ENCODE measurements at regions not wholly inside any gene's neighbourhood (a gene's known extent, or its start where the extent isn't known, plus 50 kb on each side); places are given as distances from the start of the nearest gene placed in this dataset.

DNA sequence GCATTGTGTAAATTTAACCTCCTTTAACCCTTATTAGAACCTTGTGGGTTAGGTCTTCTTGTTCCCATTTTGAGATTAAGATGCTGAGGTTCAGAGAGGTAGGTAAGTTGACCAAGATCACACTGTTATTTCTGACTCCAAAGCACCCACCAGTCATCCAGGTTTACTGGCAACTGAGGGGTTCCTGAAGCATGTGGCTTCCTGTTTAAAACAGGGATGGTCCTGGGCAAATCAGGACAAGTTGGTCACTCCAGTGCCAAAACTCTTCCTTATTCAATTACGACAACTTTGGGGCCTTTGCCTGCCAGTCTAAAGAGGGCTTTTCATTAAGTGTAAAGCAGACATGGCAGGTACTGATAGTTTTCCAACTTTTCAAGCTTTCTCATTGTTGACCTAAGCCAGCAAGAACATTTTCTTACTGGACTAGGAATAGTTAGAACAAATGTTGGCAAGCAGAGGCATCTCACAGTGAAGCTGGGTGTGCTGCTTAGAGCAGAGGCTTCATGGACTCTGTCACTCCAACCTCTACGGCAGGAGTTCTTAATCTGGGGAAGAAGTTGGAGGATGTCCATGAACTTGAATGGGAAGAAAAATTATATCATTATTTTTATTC lies 149.4 kb upstream of the ADAMTS9 start:
- ChIA-PET POLR2A (no interaction called here), CTCF (no interaction called here)
- TF ChIP-seq, protein P1, sequence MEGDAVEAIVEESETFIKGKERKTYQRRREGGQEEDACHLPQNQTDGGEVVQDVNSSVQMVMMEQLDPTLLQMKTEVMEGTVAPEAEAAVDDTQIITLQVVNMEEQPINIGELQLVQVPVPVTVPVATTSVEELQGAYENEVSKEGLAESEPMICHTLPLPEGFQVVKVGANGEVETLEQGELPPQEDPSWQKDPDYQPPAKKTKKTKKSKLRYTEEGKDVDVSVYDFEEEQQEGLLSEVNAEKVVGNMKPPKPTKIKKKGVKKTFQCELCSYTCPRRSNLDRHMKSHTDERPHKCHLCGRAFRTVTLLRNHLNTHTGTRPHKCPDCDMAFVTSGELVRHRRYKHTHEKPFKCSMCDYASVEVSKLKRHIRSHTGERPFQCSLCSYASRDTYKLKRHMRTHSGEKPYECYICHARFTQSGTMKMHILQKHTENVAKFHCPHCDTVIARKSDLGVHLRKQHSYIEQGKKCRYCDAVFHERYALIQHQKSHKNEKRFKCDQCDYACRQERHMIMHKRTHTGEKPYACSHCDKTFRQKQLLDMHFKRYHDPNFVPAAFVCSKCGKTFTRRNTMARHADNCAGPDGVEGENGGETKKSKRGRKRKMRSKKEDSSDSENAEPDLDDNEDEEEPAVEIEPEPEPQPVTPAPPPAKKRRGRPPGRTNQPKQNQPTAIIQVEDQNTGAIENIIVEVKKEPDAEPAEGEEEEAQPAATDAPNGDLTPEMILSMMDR (IDR thresholded peaks at IDR 0.05; ENCODE audit: insufficient read depth, low read length, missing control alignments) = no peak

DNA sequence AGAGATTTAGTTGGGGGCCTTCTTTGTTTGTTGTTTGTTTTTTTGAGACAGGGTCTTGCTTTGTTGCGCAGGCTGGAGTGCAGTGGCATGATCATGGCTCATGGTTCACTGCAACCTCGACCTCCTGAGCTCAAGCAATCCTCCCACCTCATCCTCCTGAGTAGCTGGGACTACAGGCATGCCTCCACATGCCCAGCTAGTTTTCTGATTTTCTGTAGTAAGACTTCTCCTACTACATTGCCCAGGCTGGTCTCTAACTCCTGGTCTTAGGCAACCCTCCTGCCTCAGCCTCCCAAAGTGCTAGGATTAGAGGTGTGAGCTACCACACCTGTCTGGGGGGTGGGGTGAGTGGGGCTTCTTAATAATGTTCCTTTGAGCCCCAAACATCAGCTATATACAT lies 148.3 kb upstream of the ADAMTS9 start:
- DNase-seq (ENCODE audit: low read depth, low spot score) = no peak
- TF ChIP-seq, protein P1 (IDR thresholded peaks at IDR 0.05; ENCODE audit: insufficient read depth, low read length, missing control alignments) = no peak
- no peak overlapping the region for H3K4me3 ChIP-seq (ENCODE audit: low read depth, low read length)
- CTCF ChIA-PET = no interaction called here
- POLR2A ChIA-PET = no interaction called here

More for the DNA sequence above, 149.4 kb upstream of the ADAMTS9 start:
- no peak overlapping the region for H3K4me3 ChIP-seq (ENCODE audit: low read depth, low read length)
- DNase-seq (ENCODE audit: low read depth, low spot score) = no peak

DNA sequence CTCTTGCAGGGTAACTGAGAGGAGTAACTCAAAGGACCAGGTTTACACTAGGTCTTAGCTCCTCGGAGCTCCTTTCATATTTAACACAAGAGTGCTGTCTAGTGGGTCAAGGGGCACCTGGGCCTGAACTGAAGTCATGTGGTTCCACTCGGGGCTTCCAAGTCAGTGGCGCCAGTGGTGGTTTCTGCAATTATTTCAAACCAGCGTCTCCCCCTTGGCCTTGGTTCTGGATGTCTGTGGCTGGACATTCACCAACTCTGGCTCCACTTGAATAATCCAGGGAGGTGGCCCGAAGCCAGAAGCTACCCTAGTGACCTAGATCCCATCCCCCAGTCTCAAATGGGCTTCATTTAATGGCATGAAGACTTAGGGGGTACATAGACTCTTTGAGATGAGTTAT lies 144.3 kb upstream of the ADAMTS9 start:
- TF ChIP-seq, protein P1 (IDR thresholded peaks at IDR 0.05; ENCODE audit: insufficient read depth, low read length, missing control alignments) = no peak
- CTCF ChIA-PET = no interaction called here
- no peak overlapping the region for H3K4me3 ChIP-seq (ENCODE audit: low read depth, low read length)
- POLR2A ChIA-PET = no interaction called here
- DNase-seq (ENCODE audit: low read depth, low spot score) = no peak

DNA sequence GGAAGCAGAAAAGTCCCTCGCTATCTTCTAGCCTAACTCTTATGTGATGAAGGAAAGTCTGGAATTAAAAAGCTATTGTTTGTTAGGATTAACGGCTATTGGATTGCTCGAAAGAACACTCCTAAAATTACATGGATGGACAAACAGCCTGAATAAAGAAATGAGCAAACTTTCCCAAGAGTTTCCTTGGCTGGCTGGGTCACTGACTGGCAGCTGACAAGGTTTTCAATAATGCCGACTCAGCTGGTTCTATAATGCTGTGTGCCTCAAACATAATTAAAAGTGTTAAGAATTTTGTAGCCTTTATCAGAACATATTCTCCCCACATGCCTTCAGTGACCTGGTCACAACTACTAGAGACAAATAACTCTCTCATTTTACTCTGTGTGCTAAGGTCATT lies 142.9 kb upstream of the ADAMTS9 start:
- H3K4me3 ChIP-seq (ENCODE audit: low read depth, low read length) = no peak overlapping the region
- ChIA-PET CTCF (no interaction called here), POLR2A (no interaction called here)
- DNase-seq (ENCODE audit: low read depth, low spot score) = no peak
- TF ChIP-seq, protein P1 (IDR thresholded peaks at IDR 0.05; ENCODE audit: insufficient read depth, low read length, missing control alignments) = no peak

DNA sequence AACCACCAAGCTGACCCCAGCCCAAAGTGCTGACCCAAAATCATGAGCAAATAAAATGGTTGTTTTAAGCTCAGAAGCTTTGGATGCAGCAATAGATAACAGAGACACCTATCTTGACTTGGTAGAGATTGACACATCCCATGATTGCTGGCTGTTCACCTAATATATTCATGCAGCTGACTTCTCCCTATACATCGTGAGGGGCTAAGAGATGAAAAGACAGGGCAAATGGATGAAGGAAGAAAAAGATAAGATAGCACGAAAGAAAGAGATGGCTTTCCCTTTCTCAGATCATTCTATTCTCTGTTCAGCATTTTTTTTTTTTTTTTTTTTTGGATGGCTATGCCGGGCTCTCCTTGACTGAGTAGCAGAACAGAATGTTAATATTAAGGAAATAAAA lies 141.5 kb upstream of the ADAMTS9 start:
- ChIA-PET CTCF (no interaction called here), POLR2A (no interaction called here)

DNA sequence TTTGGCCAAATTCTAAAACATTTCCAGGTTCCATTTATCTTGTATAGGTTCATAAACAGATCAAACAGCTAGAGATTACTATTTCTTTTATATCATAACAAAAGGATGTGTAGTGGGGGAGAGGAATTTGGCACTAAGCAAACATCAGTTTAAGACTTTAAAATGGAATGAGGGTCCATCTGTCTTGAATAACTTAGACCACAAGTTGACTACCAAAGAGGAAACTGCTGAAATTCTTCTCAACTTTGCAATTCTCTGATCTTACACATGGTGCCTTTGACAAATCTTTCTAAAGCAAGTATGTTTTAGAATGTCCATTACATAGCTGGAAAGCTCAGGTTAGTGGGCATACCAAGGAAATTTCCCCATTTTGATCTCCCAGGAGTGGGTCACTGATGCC lies 140.5 kb upstream of the ADAMTS9 start:
- ChIA-PET POLR2A (no interaction called here), CTCF (no interaction called here)
- TF ChIP-seq, protein P1 (IDR thresholded peaks at IDR 0.05; ENCODE audit: insufficient read depth, low read length, missing control alignments) = no peak
- no peak overlapping the region for H3K4me3 ChIP-seq (ENCODE audit: low read depth, low read length)
- no peak for DNase-seq (ENCODE audit: low read depth, low spot score)

More for the DNA sequence above, 141.5 kb upstream of the ADAMTS9 start:
- TF ChIP-seq, protein P1 (IDR thresholded peaks at IDR 0.05; ENCODE audit: insufficient read depth, low read length, missing control alignments) = no peak
- no peak for DNase-seq (ENCODE audit: low read depth, low spot score)
- H3K4me3 ChIP-seq (ENCODE audit: low read depth, low read length) = no peak overlapping the region

Measured in AG04449 (cell line).